ENCODE measurements at regions not wholly inside any gene's neighbourhood (a gene's known extent, or its start where the extent isn't known, plus 50 kb on each side); places are given as distances from the start of the nearest gene placed in this dataset.

- CTCF ChIA-PET = no interaction called here
- H3K4me3 Mint-ChIP-seq = no peak overlapping the region
- peaks cover 0 to 18% (median 4%) of the 10 kb centered on the region in 5 donors for H3K27me3 Mint-ChIP-seq
- no peaks in the 10 kb centered on the region for H3K36me3 Mint-ChIP-seq
- Histone ChIP-seq H3K27me3 (ENCODE audit: control insufficient read depth in 2 of 2, insufficient read depth in 2 of 2, low read length in 2 of 2) (no peaks in the 10 kb centered on the region), H3K4me1 (ENCODE audit: control insufficient read depth in 2 of 2, insufficient read depth in 2 of 2, low read length in 2 of 2) (no peaks in the 10 kb centered on the region), H3K4me3 (ENCODE audit: low read length) (no peak overlapping the region), H3K36me3 (ENCODE audit: control insufficient read depth in 2 of 3, insufficient read depth in 3 of 3, low read length in 3 of 3) (no peaks in the 10 kb centered on the region), H3K27ac (ENCODE audit: low read depth, low read length) (no peak overlapping the region), H3K9me3 (ENCODE audit: control insufficient read depth in 2 of 3, low read length in 3 of 3) (no peaks in the 10 kb centered on the region)
- peaks cover 0 to 11% (median 0%) of the 10 kb centered on the region in 11 donors for H3K9me3 Mint-ChIP-seq
- intact Hi-C loops (cut with micrococcal nuclease) = no loop called here
- no peak for ATAC-seq
- POLR2A ChIA-PET = no interaction called here
- no peak for DNase-seq
- H3K4me1 Mint-ChIP-seq = no peaks in the 10 kb centered on the region
- H3K27ac Mint-ChIP-seq = no peak overlapping the region
These were observed 107.1 kb upstream of the UBE3A start for GRCh38 chr15:25545889-25546288.

- H3K4me1 ChIP-seq (ENCODE audit: control insufficient read depth in 2 of 2, insufficient read depth in 2 of 2, low read length in 2 of 2) = no peaks in the 10 kb centered on the region
- no peak overlapping the region for H3K4me3 ChIP-seq (ENCODE audit: low read length)
- H3K36me3 ChIP-seq (ENCODE audit: control insufficient read depth in 2 of 3, insufficient read depth in 3 of 3, low read length in 3 of 3) = no peaks in the 10 kb centered on the region
- Mint-ChIP-seq H3K36me3 (no peaks in the 10 kb centered on the region), H3K4me1 (no peaks in the 10 kb centered on the region), H3K27me3 (peaks cover 0 to 17% (median 4%) of the 10 kb centered on the region in 5 donors), H3K4me3 (no peak overlapping the region), H3K9me3 (peaks cover 0 to 11% (median 3%) of the 10 kb centered on the region in 11 donors), H3K27ac (no peak overlapping the region)
- no peak overlapping the region for H3K27ac ChIP-seq (ENCODE audit: low read depth, low read length)
- H3K9me3 ChIP-seq (ENCODE audit: control insufficient read depth in 2 of 3, low read length in 3 of 3) = no peaks in the 10 kb centered on the region
- ChIA-PET CTCF (no interaction called here), POLR2A (no interaction called here)
- DNase-seq (no peak), ATAC-seq (no peak)
- intact Hi-C loops (cut with micrococcal nuclease) = no loop called here
- H3K27me3 ChIP-seq (ENCODE audit: control insufficient read depth in 2 of 2, insufficient read depth in 2 of 2, low read length in 2 of 2) = no peaks in the 10 kb centered on the region
These were observed 106.2 kb upstream of the UBE3A start for GRCh38 chr15:25545017-25545416.

GRCh38 chr15:25544076-25544475, 105.3 kb upstream of the UBE3A start:
- Mint-ChIP-seq H3K4me3 (no peak overlapping the region), H3K36me3 (no peaks in the 10 kb centered on the region), H3K4me1 (no peaks in the 10 kb centered on the region), H3K27ac (no peak overlapping the region), H3K27me3 (peaks cover 0 to 16% (median 9%) of the 10 kb centered on the region in 5 donors), H3K9me3 (peaks cover 0 to 11% (median 2%) of the 10 kb centered on the region in 11 donors)
- H3K4me1 ChIP-seq (ENCODE audit: control insufficient read depth in 2 of 2, insufficient read depth in 2 of 2, low read length in 2 of 2) = no peaks in the 10 kb centered on the region
- intact Hi-C loops (cut with micrococcal nuclease) = no loop called here
- ChIA-PET CTCF (no interaction called here), POLR2A (no interaction called here)
- H3K27ac ChIP-seq (ENCODE audit: low read depth, low read length) = no peak overlapping the region
- H3K36me3 ChIP-seq (ENCODE audit: control insufficient read depth in 2 of 3, insufficient read depth in 3 of 3, low read length in 3 of 3) = no peaks in the 10 kb centered on the region
- no peak for ATAC-seq
- no peaks in the 10 kb centered on the region for H3K9me3 ChIP-seq (ENCODE audit: control insufficient read depth in 2 of 3, low read length in 3 of 3)
- H3K4me3 ChIP-seq (ENCODE audit: low read length) = no peak overlapping the region
- no peak for DNase-seq
- H3K27me3 ChIP-seq (ENCODE audit: control insufficient read depth in 2 of 2, insufficient read depth in 2 of 2, low read length in 2 of 2) = no peaks in the 10 kb centered on the region

GRCh38 chr15:25543196-25543595, 104.4 kb upstream of the UBE3A start:
- intact Hi-C loops (cut with micrococcal nuclease) = no loop called here
- Histone ChIP-seq H3K4me1 (ENCODE audit: control insufficient read depth in 2 of 2, insufficient read depth in 2 of 2, low read length in 2 of 2) (no peaks in the 10 kb centered on the region), H3K4me3 (ENCODE audit: low read length) (no peak overlapping the region), H3K9me3 (ENCODE audit: control insufficient read depth in 2 of 3, low read length in 3 of 3) (no peaks in the 10 kb centered on the region), H3K27me3 (ENCODE audit: control insufficient read depth in 2 of 2, insufficient read depth in 2 of 2, low read length in 2 of 2) (no peaks in the 10 kb centered on the region), H3K27ac (ENCODE audit: low read depth, low read length) (no peak overlapping the region), H3K36me3 (ENCODE audit: control insufficient read depth in 2 of 3, insufficient read depth in 3 of 3, low read length in 3 of 3) (no peaks in the 10 kb centered on the region)
- POLR2A ChIA-PET = no interaction called here
- H3K27ac Mint-ChIP-seq = no peak overlapping the region
- no peak overlapping the region for H3K4me3 Mint-ChIP-seq
- H3K36me3 Mint-ChIP-seq = no peaks in the 10 kb centered on the region
- no peaks in the 10 kb centered on the region for H3K4me1 Mint-ChIP-seq
- CTCF ChIA-PET = no interaction called here
- peaks cover 0 to 9% (median under 1%) of the 10 kb centered on the region in 5 donors for H3K27me3 Mint-ChIP-seq
- DNase-seq (no peak), ATAC-seq (no peak)
- H3K9me3 Mint-ChIP-seq = peaks cover 0 to 6% (median 2%) of the 10 kb centered on the region in 11 donors

DNA sequence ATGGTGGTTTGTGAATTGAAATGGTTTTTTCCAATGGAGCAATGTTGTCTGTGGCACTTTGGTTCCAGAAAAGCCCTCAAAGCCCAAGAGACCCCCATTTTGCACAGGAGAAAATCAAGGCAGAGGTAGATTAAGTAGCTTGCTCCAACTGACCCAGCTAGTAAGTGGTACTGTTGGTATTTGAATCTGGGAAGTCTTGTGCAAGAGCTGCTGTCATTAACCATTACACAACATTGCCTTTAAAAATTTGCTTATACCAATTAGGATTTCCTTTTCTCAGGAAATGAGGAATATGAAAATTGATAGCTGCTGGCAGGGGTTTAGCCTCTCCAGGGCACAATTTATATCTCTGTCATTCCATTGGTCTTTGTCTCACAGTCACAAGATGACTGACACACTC, 102.4 kb upstream of the UBE3A start:
- Mint-ChIP-seq H3K27me3 (peaks cover 0 to 9% (median 0%) of the 10 kb centered on the region in 5 donors), H3K4me3 (no peak overlapping the region), H3K9me3 (peaks cover 0 to 5% (median 3%) of the 10 kb centered on the region in 11 donors), H3K36me3 (no peaks in the 10 kb centered on the region), H3K27ac (no peak overlapping the region), H3K4me1 (no peaks in the 10 kb centered on the region)
- ATAC-seq = no peak
- no peaks in the 10 kb centered on the region for H3K9me3 ChIP-seq (ENCODE audit: control insufficient read depth in 2 of 3, low read length in 3 of 3)
- H3K4me3 ChIP-seq (ENCODE audit: low read length) = no peak overlapping the region
- ChIA-PET POLR2A (no interaction called here), CTCF (no interaction called here)
- H3K36me3 ChIP-seq (ENCODE audit: control insufficient read depth in 2 of 3, insufficient read depth in 3 of 3, low read length in 3 of 3) = no peaks in the 10 kb centered on the region
- H3K27ac ChIP-seq (ENCODE audit: low read depth, low read length) = no peak overlapping the region
- H3K27me3 ChIP-seq (ENCODE audit: control insufficient read depth in 2 of 2, insufficient read depth in 2 of 2, low read length in 2 of 2) = no peaks in the 10 kb centered on the region
- H3K4me1 ChIP-seq (ENCODE audit: control insufficient read depth in 2 of 2, insufficient read depth in 2 of 2, low read length in 2 of 2) = no peaks in the 10 kb centered on the region
- intact Hi-C loops (cut with micrococcal nuclease) = no loop called here
- DNase-seq = no peak

DNA sequence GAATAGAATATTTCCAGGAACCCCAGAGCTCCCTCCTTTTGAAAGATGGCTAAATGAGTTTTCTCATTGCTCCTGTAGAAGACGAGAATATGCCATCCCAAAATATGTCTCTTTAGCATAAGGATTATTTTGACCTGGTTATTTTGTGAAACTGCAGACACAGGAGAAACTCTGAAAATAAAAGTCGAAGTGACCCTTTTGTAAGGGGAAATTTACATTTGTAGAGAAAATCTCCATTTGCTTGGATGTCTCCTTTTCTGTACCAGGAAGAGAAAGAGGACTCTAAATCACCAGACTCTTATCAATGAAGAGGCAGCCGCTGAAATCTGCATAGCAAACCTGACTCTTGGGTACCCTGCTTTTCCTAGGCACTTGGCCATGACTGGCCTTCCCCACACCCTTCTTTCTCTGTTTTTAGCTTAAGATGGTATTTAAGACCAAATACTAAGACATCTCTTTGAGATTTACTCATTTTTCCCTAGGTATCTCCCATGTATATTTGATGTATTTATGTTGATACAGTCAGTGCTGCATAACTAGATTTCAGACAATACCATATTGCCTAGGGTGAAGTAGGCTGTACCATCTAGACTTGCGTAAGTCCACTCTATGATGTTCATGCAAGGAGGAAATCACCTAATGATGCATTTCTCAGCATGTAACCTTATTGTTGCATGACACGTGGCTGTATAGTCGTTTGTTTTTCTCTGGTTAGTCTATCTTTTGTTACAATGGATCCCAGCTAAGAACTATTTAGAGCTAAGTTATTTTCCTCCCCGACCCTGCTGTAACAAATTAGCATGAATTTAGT, 98.2 kb upstream of the UBE3A start:
- POLR2A ChIA-PET = no interaction called here
- DNase-seq (no peak), ATAC-seq (no peak)
- Histone ChIP-seq H3K36me3 (ENCODE audit: control insufficient read depth in 2 of 3, insufficient read depth in 3 of 3, low read length in 3 of 3) (no peaks in the 10 kb centered on the region), H3K27me3 (ENCODE audit: control insufficient read depth in 2 of 2, insufficient read depth in 2 of 2, low read length in 2 of 2) (no peaks in the 10 kb centered on the region), H3K4me1 (ENCODE audit: control insufficient read depth in 2 of 2, insufficient read depth in 2 of 2, low read length in 2 of 2) (no peaks in the 10 kb centered on the region), H3K9me3 (ENCODE audit: control insufficient read depth in 2 of 3, low read length in 3 of 3) (no peaks in the 10 kb centered on the region), H3K27ac (ENCODE audit: low read depth, low read length) (no peak overlapping the region), H3K4me3 (ENCODE audit: low read length) (no peak overlapping the region)
- no peaks in the 10 kb centered on the region for H3K4me1 Mint-ChIP-seq
- no peaks in the 10 kb centered on the region for H3K36me3 Mint-ChIP-seq
- CTCF ChIA-PET = no interaction called here
- intact Hi-C loops (cut with micrococcal nuclease) = no loop called here
- no peak overlapping the region for H3K4me3 Mint-ChIP-seq
- H3K27me3 Mint-ChIP-seq = peaks cover 0 to 13% (median 0%) of the 10 kb centered on the region in 5 donors
- peaks cover 0 to 5% (median 2%) of the 10 kb centered on the region in 11 donors for H3K9me3 Mint-ChIP-seq
- no peak overlapping the region for H3K27ac Mint-ChIP-seq

GRCh38 chr15:25535866-25536265, 97.0 kb upstream of the UBE3A start:
- Histone ChIP-seq H3K9me3 (ENCODE audit: control insufficient read depth in 2 of 3, low read length in 3 of 3) (no peaks in the 10 kb centered on the region), H3K27ac (ENCODE audit: low read depth, low read length) (no peak overlapping the region), H3K4me1 (ENCODE audit: control insufficient read depth in 2 of 2, insufficient read depth in 2 of 2, low read length in 2 of 2) (no peaks in the 10 kb centered on the region), H3K27me3 (ENCODE audit: control insufficient read depth in 2 of 2, insufficient read depth in 2 of 2, low read length in 2 of 2) (no peaks in the 10 kb centered on the region), H3K4me3 (ENCODE audit: low read length) (no peak overlapping the region), H3K36me3 (ENCODE audit: control insufficient read depth in 2 of 3, insufficient read depth in 3 of 3, low read length in 3 of 3) (no peaks in the 10 kb centered on the region)
- intact Hi-C loops (cut with micrococcal nuclease) = no loop called here
- H3K4me1 Mint-ChIP-seq = no peaks in the 10 kb centered on the region
- peaks cover 0 to 15% (median 3%) of the 10 kb centered on the region in 5 donors for H3K27me3 Mint-ChIP-seq
- H3K9me3 Mint-ChIP-seq = peaks cover 0 to 7% (median 4%) of the 10 kb centered on the region in 11 donors
- no peak overlapping the region for H3K27ac Mint-ChIP-seq
- DNase-seq (no peak), ATAC-seq (no peak)
- no peaks in the 10 kb centered on the region for H3K36me3 Mint-ChIP-seq
- POLR2A ChIA-PET = no interaction called here
- H3K4me3 Mint-ChIP-seq = no peak overlapping the region
- CTCF ChIA-PET = no interaction called here
